ENCODE measurements at regions not wholly inside any gene's neighbourhood (a gene's known extent, or its start where the extent isn't known, plus 50 kb on each side); places are given as distances from the start of the nearest gene placed in this dataset.

DNA sequence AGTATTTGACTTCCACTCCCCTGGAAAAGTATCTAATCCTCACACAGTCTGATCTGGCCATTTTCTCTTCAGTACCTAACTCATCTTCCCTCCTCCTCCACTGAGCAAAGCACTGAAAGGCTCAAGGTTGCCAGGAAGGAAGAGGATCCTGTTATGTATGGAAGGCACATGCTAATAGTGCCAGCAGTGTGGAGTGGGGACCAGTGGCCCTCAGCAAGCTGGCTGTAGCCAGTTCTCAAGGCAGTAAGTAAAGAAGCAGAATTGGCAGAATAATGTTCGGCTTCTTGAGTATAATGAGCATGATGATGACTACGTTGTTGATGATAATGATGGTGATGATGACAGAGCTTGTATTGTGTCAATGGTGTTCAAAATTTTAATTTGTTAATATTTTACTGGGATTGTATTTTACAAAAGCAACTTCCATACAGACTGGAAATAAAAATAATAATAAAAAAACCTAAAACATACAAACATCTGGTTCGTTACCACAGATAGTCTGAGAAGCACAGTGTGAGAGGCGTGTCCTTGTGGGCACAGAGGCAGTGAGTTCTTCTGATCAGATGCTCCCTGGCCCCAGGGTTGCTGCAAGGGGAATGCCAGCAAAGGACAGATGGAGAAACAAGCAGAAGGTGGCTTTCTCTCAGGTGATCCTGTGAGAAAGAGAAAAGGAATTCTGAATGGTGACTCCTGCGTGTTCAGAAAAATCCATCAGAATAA, 528.8 kb downstream of the CMPK2 start:
- H3K4me3 ChIP-seq (ENCODE audit: low read length), result no peak overlapping the region
- no peak for TF ChIP-seq CTCF (IDR thresholded peaks at IDR 0.05; ENCODE audit: insufficient read depth, low read depth, low read length, missing control alignments)

DNA sequence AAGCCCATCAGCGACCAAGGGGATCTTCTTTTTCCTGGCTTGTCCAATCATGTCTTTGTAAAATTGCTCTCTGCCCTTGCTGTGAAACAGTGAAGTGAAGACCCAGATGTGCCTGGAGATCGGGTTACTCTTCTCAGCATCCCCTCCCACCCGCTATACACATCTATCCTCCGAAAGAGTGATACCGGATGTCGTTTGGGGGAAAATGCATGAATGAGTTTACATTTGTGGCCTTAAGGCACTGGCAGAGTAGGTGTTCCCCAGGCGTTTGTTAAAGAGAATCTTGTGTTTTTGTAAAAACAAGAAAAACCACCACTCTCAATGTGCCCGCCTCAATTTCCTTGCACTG, 528.3 kb downstream of the CMPK2 start:
- TF ChIP-seq CTCF (IDR thresholded peaks at IDR 0.05; ENCODE audit: insufficient read depth, low read depth, low read length, missing control alignments), result no peak
- DNase-seq (ENCODE audit: low read depth), result no peak
- H3K4me3 ChIP-seq (ENCODE audit: low read length), result no peak overlapping the region

More for the DNA sequence above, 528.8 kb downstream of the CMPK2 start:
- no peak for DNase-seq (ENCODE audit: low read depth)

DNA sequence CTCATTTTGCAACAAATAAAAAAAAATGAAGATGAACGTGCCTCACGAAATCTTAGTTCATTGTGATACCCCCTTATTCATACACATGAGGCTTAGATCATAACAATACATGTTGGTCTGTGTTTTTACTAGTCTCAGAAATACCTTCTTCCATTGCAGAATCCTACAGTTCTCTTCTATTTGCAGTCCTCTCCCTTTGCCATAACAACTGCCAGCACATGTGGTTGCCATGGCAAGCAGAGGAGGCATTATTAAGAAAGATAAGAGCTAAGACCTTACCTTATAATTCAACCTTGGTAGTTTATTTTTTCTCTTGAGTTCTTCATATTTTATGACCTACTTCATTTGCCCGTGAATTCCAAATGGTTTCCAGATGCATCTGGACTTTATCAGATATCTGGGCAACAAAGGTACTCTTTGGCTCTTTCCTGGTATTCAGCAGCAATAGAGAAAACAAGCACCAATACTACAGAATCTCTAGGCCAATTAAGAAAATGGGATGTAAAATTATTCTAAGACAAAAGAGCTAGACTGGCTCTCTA, 524.0 kb downstream of the CMPK2 start:
- no peak for TF ChIP-seq CTCF (IDR thresholded peaks at IDR 0.05; ENCODE audit: insufficient read depth, low read depth, low read length, missing control alignments)
- DNase-seq (ENCODE audit: low read depth), result no peak
- no peak overlapping the region for H3K4me3 ChIP-seq (ENCODE audit: low read length)

GRCh38 chr2:6342273-6342920, 523.3 kb downstream of the CMPK2 start:
- TF ChIP-seq CTCF (IDR thresholded peaks at IDR 0.05; ENCODE audit: insufficient read depth, low read depth, low read length, missing control alignments), result no peak
- DNase-seq (ENCODE audit: low read depth), result no peak

GRCh38 chr2:6343076-6343475, 522.6 kb downstream of the CMPK2 start:
- no peak for DNase-seq (ENCODE audit: low read depth)
- no peak for TF ChIP-seq CTCF (IDR thresholded peaks at IDR 0.05; ENCODE audit: insufficient read depth, low read depth, low read length, missing control alignments)
- H3K4me3 ChIP-seq (ENCODE audit: low read length), result no peak overlapping the region

More at GRCh38 chr2:6342273-6342920, 523.3 kb downstream of the CMPK2 start:
- H3K4me3 ChIP-seq (ENCODE audit: low read length), result no peak overlapping the region

- DNase-seq (ENCODE audit: low read depth), result no peak
- no peak for TF ChIP-seq CTCF (IDR thresholded peaks at IDR 0.05; ENCODE audit: insufficient read depth, low read depth, low read length, missing control alignments)
- no peak overlapping the region for H3K4me3 ChIP-seq (ENCODE audit: low read length)
Observed at GRCh38 chr2:6352247-6352646, 513.5 kb downstream of the CMPK2 start.
